Myocyte (in vitro differentiated cells): ENCODE measurements at regions not wholly inside any gene's neighbourhood (a gene's known extent, or its start where the extent isn't known, plus 50 kb on each side); places are given as distances from the start of the nearest gene placed in this dataset.

ENCODE experiments used
- DNase-seq: peaks from one replicate; pipeline ENCODE4 v3.0.0-alpha.2; 2012; ENCODE audit warnings: low read depth

GRCh38 chr11:134637091-134638015 is 225.3 kb upstream of the B3GAT1 start:
- DNase-seq: peak; percentile 1

DNA sequence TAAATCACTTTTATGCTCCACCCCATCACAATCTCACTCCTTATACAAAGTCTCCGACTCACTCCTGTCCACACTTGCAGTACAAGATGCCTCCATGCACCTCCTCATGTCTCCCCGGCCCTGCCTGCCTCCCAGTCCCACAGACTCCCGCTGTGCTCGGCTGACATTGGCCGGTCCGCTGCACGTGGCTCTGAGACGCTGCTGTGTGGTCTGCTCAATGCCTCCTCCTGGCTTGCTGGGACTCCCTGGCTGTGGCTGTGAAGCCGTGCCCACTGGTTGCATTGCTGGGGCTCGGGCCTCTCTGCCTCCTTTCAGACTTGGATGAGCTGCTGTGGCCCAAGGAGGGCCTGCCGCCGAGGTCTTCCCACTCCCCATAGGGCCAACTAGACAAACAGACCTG is 224.0 kb upstream of the B3GAT1 start:
- DNase-seq: no peak

GRCh38 chr11:134634897-134635831 is 223.1 kb upstream of the B3GAT1 start:
- no peak for DNase-seq

- DNase-seq: no peak
Observed at GRCh38 chr11:134633276-134633675, 221.2 kb upstream of the B3GAT1 start.

GRCh38 chr11:134632347-134633119 is 220.5 kb upstream of the B3GAT1 start:
- DNase-seq: no peak

- DNase-seq: no peak
Observed at GRCh38 chr11:134630861-134631260, 218.8 kb upstream of the B3GAT1 start.

DNA sequence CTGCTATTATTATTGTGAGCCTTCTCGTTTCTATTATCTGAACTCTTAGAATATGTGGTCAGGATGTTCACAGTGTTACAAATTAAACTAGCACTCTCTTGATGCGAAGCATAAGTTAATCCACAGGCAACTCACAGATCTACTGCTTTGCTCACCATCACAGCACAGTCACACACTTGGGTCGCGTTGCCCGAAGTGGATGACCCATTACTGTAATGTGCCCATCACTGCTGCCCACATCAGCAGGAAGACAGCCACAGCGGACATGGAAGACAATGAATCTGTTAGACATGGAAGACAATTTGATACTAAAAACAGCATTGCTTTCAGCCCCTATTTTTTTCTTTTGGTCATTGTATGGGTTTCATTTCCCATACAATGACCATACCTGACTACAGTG is 216.4 kb upstream of the B3GAT1 start:
- no peak for DNase-seq

DNA sequence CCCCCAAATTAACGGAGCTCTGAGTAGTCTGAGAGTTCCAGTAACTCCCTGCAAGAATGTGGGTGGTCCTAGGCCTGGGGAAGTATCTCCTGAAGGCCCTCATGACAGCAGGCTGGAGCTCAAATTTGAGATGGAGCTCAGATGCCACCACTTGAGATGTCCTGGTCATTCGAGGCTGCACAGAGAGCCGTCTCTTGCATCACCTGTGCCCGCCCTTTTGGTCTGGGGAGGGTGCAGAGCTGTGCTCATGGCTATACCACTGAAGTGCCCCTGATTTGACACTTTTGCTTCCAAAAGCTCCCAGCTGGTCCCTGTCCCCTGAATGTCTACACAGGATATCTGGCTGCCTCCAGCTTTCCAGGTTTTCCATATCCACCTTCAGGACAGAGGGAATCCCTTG is 214.0 kb upstream of the B3GAT1 start:
- no peak for DNase-seq

GRCh38 chr11:134625631-134626030 is 213.6 kb upstream of the B3GAT1 start:
- no peak for DNase-seq

- no peak for DNase-seq
Observed at GRCh38 chr11:134625151-134625550, 213.1 kb upstream of the B3GAT1 start.

DNA sequence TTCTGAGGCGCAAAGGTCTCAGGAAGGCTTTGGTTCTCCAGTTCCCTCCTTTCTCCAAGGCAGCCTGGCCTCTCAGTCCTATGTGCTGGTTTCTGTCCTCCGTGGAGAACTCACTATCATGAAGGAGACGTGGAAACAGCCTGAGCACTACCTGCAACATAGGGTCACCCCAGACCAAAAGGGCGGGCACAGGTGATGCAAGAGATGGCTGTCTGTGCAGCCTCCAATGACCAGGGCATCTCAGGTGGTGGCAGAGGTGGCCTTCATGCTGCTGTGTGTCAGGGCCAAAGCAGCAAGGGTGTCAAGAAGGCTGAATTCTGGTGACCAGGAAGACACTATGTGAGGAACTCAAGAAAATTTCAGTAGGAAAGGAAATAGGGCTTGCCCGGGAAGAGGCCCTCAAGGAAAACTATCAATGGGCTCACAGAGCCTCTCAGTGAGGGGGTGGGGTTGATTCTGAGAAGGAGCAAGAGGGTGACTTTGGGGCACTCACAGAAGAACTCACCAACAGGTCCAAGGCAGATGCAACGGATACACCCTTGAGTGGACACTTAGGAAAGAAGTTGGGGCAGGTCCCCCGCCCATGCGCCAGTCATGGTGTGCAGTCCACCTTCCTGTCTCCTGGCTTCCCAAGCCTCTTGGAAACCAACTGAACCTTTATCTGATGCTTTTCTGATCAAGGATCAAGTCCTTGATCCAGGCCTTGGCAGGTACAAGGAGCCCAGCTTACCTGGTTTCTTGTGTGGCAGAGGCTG is 212.3 kb upstream of the B3GAT1 start:
- DNase-seq: no peak

- DNase-seq: no peak
Observed at GRCh38 chr11:134623711-134624110, 211.7 kb upstream of the B3GAT1 start.

DNA sequence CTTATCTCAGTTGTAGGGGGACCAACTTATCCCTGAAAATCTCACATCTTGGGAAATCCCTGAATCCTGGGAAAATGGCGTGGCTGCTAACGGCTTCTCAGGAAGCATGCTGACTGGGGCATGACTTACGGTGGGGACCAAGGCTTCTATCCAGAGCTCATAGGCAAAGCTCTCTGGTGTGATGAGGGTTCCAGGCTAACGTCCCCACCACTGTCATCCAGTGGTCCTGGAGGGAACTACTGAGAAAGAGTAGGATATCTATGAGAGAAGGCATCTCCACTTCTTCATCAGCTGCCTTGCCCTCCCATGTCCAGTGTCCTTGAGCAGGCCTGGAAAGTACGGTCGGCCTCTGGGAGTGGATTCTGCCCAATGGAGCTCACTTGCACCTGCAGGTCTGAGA is 210.4 kb upstream of the B3GAT1 start:
- no peak for DNase-seq

DNA sequence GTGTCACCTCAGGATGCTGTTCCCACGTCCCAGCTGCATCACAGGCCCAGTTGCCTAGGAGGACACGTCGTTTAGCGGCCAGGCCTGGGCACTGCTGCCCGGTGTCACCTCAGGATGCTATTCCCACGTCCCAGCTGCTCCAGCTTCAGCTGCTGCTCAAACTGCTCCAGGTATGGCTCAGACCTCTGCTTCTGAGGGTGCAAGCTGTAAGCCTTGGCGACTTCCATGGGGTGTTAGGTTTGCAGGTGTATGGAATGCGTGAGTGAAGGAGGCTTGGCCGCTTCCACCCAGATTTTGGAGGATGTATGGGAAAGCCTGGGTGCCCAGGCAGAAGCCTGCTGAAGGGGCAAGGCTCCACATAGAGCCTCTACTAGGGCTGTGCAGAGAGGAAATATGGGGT is 205.3 kb upstream of the B3GAT1 start:
- no peak for DNase-seq

DNA sequence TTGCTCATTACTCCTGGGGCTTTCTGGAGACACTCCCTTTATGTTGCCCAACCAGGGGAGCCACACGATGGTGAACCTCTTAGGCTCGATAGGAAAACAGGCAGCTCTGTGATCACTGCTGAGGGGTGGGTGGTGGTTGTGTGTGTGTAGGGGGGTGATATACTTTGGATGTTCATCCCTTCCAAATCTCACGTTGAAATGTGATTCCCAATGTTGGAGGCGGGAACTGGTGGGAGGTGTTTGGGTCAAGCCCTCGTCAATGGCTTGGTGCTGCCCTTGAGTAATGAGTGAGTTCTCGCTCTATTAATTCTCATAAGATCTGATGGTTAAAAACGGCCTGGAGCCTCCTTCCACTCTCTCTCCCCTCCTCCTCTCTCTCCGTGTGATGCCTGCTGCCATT is 204.0 kb upstream of the B3GAT1 start:
- no peak for DNase-seq

- DNase-seq: no peak
Observed at GRCh38 chr11:134615041-134615615, 203.1 kb upstream of the B3GAT1 start.

GRCh38 chr11:134614141-134614540 is 202.1 kb upstream of the B3GAT1 start:
- no peak for DNase-seq

GRCh38 chr11:134613646-134614045 is 201.6 kb upstream of the B3GAT1 start:
- DNase-seq: no peak

- DNase-seq: no peak
Observed at GRCh38 chr11:134612140-134613030, 200.3 kb upstream of the B3GAT1 start.
